ENCODE measurements at regions not wholly inside any gene's neighbourhood (a gene's known extent, or its start where the extent isn't known, plus 50 kb on each side); places are given as distances from the start of the nearest gene placed in this dataset.

DNA sequence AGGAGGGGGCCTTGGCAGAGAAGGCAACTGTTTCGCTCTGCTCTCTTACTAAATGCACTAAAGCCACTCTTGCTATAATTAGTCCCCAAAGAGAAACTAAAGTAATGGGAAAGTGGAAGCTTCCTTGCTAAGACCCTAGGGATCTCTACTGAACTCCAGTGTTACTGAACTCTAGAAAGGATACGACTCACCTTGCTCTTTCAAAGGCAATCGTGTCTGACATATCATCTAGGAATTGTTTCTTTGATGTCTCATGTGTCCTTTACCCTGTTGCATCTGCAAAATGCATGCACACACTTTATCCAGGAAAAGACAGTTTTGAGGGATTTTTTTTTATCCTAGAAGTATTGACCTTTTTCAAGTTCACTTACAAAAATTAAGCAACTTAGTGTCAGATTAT is 148.1 kb upstream of the FAM9B start:
- POLR2A ChIA-PET, result no interaction called here
- Mint-ChIP-seq H3K4me1 (no peaks in the 10 kb centered on the region), H3K36me3 (no peaks in the 10 kb centered on the region), H3K4me3 (no peak overlapping the region), H3K27ac (no peak overlapping the region), H3K9me3 (peaks cover 0 to 6% (median 0%) of the 10 kb centered on the region in 9 donors), H3K27me3 (peaks cover 0 to 4% (median 0%) of the 10 kb centered on the region in 5 donors)
- DNase-seq (no peak), ATAC-seq (no peak)

GRCh38 chrX:9183481-9183880 is 149.6 kb upstream of the FAM9B start:
- ATAC-seq, result no peak
- H3K4me1 Mint-ChIP-seq, result no peaks in the 10 kb centered on the region
- H3K4me3 Mint-ChIP-seq, result no peak overlapping the region
- DNase-seq, result no peak
- H3K27me3 Mint-ChIP-seq, result peaks cover 0 to 4% (median 0%) of the 10 kb centered on the region in 5 donors
- POLR2A ChIA-PET, result no interaction called here
- H3K9me3 Mint-ChIP-seq, result peaks cover 0 to 4% (median 0%) of the 10 kb centered on the region in 9 donors
- H3K27ac Mint-ChIP-seq, result peak overlapping the region in 1 of 10 donors; percentile 13
- H3K36me3 Mint-ChIP-seq, result no peaks in the 10 kb centered on the region

DNA sequence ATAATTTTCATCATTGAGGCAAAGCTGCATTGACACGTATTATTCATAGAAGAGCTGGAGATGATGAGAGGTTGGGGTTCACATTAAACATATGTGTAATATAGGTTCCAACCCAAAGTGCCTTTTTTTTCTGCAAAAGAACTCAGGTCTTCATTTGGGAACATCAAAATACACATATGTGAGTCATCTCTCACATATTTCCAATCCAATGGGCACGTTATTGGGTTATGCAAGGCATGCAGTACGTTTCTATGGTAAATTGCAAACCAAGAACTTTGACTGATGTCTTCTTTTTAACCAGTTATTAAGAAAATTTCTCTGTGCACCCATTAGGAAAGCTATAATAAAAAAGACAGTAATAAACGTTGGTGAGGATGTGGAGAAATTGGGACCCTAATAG is 150.3 kb upstream of the FAM9B start:
- Mint-ChIP-seq H3K27ac (no peak overlapping the region), H3K36me3 (no peaks in the 10 kb centered on the region), H3K4me3 (no peak overlapping the region), H3K9me3 (peaks cover 0 to 3% (median 0%) of the 10 kb centered on the region in 9 donors), H3K4me1 (no peaks in the 10 kb centered on the region), H3K27me3 (peaks cover 0 to 4% (median 0%) of the 10 kb centered on the region in 5 donors)
- POLR2A ChIA-PET, result no interaction called here
- DNase-seq (no peak), ATAC-seq (no peak)

- Mint-ChIP-seq H3K4me1 (no peaks in the 10 kb centered on the region), H3K36me3 (no peaks in the 10 kb centered on the region), H3K4me3 (no peak overlapping the region), H3K9me3 (peaks cover 0 to 2% (median 0%) of the 10 kb centered on the region in 9 donors), H3K27me3 (peaks cover 0 to 4% (median 0%) of the 10 kb centered on the region in 5 donors), H3K27ac (no peak overlapping the region)
- POLR2A ChIA-PET, result no interaction called here
- no peak for DNase-seq
- no peak for ATAC-seq
Measured at GRCh38 chrX:9188117-9188516, 154.2 kb upstream of the FAM9B start.

DNA sequence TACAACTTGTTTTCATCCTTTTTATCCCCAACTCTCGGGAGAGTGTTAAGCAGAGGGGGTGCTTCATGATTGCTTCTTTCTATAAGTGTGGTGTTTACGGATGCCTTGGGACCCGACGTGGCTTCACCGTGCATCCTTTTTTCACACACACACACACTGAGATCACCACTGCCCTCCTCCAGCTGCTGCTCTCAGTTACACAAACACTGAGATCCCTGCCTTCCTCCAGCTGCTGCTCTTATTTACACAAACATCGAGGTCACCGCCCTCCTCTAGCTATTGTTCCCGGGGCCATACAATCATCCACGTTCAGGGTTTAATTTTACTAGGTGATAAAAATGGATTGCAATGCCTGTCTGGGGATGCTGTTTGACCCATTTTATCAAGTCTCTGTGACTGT is 155.4 kb upstream of the FAM9B start:
- DNase-seq (no peak), ATAC-seq (no peak)
- no peak overlapping the region for H3K27ac Mint-ChIP-seq
- H3K4me3 Mint-ChIP-seq, result no peak overlapping the region
- peaks cover 0 to 4% (median 0%) of the 10 kb centered on the region in 5 donors for H3K27me3 Mint-ChIP-seq
- H3K9me3 Mint-ChIP-seq, result peaks cover 0 to 2% (median 0%) of the 10 kb centered on the region in 9 donors
- no peaks in the 10 kb centered on the region for H3K36me3 Mint-ChIP-seq
- H3K4me1 Mint-ChIP-seq, result peaks cover 0 to 1% (median 0%) of the 10 kb centered on the region in 4 donors
- POLR2A ChIA-PET, result no interaction called here

GRCh38 chrX:9191392-9191791 is 157.5 kb upstream of the FAM9B start:
- POLR2A ChIA-PET, result no interaction called here
- peaks cover 0 to under 1% (median 0%) of the 10 kb centered on the region in 5 donors for H3K27me3 Mint-ChIP-seq

GRCh38 chrX:9195199-9195880 is 161.4 kb upstream of the FAM9B start:
- ATAC-seq (peak in 1 of 2 donors; percentile 29), DNase-seq (peak in 1 of 10 donors; percentile 4)
- Mint-ChIP-seq H3K4me3 (no peak overlapping the region), H3K27me3 (no peaks in the 10 kb centered on the region), H3K4me1 (peaks cover 3 to 13% (median 7%) of the 10 kb centered on the region in 4 donors), H3K27ac (peak overlapping the region in 2 of 10 donors; percentile 39 to 69), H3K36me3 (no peaks in the 10 kb centered on the region), H3K9me3 (peaks cover 0 to 2% (median 0%) of the 10 kb centered on the region in 9 donors)
- POLR2A ChIA-PET, result no interaction called here

More at GRCh38 chrX:9191392-9191791, 157.5 kb upstream of the FAM9B start:
- ATAC-seq, result no peak
- peaks cover 3 to 13% (median 7%) of the 10 kb centered on the region in 4 donors for H3K4me1 Mint-ChIP-seq
- peaks cover 0 to 2% (median 0%) of the 10 kb centered on the region in 9 donors for H3K9me3 Mint-ChIP-seq
- no peak overlapping the region for H3K4me3 Mint-ChIP-seq
- no peaks in the 10 kb centered on the region for H3K36me3 Mint-ChIP-seq
- no peak for DNase-seq
- H3K27ac Mint-ChIP-seq, result no peak overlapping the region

- Mint-ChIP-seq H3K9me3 (peaks cover 0 to 2% (median 0%) of the 10 kb centered on the region in 9 donors), H3K4me1 (peaks cover 3 to 13% (median 7%) of the 10 kb centered on the region in 4 donors), H3K36me3 (no peaks in the 10 kb centered on the region), H3K27ac (no peak overlapping the region), H3K27me3 (no peaks in the 10 kb centered on the region), H3K4me3 (no peak overlapping the region)
- DNase-seq (no peak), ATAC-seq (no peak)
- POLR2A ChIA-PET, result no interaction called here
Measured at GRCh38 chrX:9196961-9197640, 163.2 kb upstream of the FAM9B start.

DNA sequence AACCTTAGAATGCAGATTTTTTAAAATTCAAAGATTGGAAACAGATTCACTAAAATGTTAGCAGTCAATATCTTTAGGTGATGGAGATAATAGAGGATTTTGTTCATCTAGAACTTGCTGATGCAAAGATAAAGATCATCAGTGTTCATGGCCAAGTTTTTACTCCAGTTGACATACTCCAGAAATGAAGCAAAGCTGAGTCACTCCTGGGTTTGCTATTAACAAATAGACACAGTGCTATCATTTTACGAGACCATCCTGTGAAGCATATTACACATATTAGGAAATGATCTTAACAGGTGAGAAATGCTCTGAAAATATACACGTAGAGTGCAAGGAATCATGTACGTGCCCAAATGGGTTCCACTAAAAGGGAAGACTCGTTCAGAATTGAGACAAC is 170.6 kb upstream of the FAM9B start:
- Mint-ChIP-seq H3K36me3 (no peaks in the 10 kb centered on the region), H3K4me3 (no peak overlapping the region), H3K9me3 (no peaks in the 10 kb centered on the region), H3K4me1 (peaks cover 2 to 16% (median 9%) of the 10 kb centered on the region in 4 donors), H3K27me3 (no peaks in the 10 kb centered on the region), H3K27ac (no peak overlapping the region)
- no peak for ATAC-seq
- no peak for DNase-seq
- POLR2A ChIA-PET, result no interaction called here

- ATAC-seq, result no peak
- H3K4me3 Mint-ChIP-seq, result peak overlapping the region in 2 of 10 donors; percentile 4 to 44
- DNase-seq, result peak in 1 of 10 donors; percentile 8
- H3K27me3 Mint-ChIP-seq, result no peaks in the 10 kb centered on the region
- POLR2A ChIA-PET, result no interaction called here
- H3K36me3 Mint-ChIP-seq, result no peaks in the 10 kb centered on the region
- H3K9me3 Mint-ChIP-seq, result no peaks in the 10 kb centered on the region
- peaks cover 2 to 16% (median 9%) of the 10 kb centered on the region in 4 donors for H3K4me1 Mint-ChIP-seq
- peak overlapping the region in 3 of 10 donors; percentile 9 to 66 (median 65) for H3K27ac Mint-ChIP-seq
Measured at GRCh38 chrX:9205599-9206223, 171.8 kb upstream of the FAM9B start.

DNA sequence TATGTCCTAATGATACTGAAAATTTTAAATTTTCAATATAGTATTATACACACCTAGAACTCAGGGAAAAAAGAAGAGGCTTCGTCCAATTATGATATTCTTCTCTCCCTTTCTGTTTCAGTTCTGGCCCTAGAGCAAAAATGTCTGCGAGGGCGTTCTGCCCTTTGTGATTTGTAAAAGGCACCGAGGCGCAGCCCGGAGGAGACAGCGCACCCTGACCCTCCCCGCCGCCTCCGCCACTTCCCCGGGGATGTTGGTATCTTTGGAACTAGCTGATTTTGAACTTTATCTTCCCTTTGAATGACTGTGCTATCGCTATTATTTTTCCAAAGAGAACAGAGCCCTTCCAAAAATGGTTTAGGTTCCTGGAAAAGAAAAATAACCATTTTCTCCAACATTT is 173.2 kb upstream of the FAM9B start:
- ATAC-seq (no peak), DNase-seq (no peak)
- Mint-ChIP-seq H3K4me3 (peak overlapping the region in 1 of 10 donors; percentile 45), H3K27me3 (no peaks in the 10 kb centered on the region), H3K9me3 (no peaks in the 10 kb centered on the region), H3K36me3 (no peaks in the 10 kb centered on the region), H3K27ac (no peak overlapping the region), H3K4me1 (peaks cover 2 to 16% (median 9%) of the 10 kb centered on the region in 4 donors)
- POLR2A ChIA-PET, result no interaction called here

DNA sequence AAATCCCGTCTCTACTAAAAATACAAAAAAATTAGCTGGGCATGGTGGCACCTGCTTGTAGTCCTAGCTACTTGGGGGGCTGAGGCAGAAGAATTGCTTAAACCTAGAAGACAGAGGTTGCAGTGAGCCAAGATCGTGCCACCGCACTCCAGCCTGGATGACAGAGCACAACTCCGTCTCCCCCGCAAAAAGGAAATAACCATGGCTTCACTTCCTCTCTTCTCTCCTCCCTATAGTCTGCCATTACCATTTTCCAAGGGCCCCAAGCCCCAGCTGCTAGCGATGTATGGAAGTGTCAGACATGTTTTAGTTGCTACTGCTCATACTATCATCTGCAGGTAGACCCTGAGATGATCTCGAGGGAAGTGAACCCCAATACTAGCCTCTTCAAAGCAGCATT is 177.3 kb upstream of the FAM9B start:
- ATAC-seq, result no peak

DNA sequence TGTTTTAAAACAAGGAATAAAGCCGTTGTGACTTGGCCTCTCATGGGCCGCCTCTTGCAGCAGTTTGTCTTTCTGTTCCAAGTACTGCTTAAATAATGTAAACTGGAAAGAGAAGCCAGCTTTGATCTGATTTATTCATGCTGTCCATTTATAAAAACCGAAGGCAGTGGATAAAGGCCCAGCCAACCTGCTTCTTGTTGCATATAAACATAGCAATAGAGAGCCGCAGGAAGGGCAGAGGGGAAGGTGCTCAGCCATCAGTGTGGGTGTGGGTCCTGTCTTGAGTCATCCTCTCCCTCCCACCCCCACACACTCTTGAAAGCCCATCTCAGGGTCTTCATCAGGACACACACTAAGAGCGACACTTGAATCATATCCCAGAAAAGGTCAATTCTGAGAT is 187.9 kb upstream of the FAM9B start:
- DNase-seq, result no peak
- no peak for ATAC-seq
- Mint-ChIP-seq H3K36me3 (peaks cover 0 to 4% (median 0%) of the 10 kb centered on the region in 3 donors), H3K9me3 (peaks cover 0 to 6% (median 2%) of the 10 kb centered on the region in 9 donors), H3K4me1 (no peaks in the 10 kb centered on the region), H3K27me3 (peaks cover 0 to 1% (median 0%) of the 10 kb centered on the region in 5 donors), H3K27ac (peak overlapping the region in 1 of 10 donors; percentile 19), H3K4me3 (no peak overlapping the region)
- POLR2A ChIA-PET, result no interaction called here

More for the DNA sequence above, 177.3 kb upstream of the FAM9B start:
- Mint-ChIP-seq H3K9me3 (no peaks in the 10 kb centered on the region), H3K36me3 (no peaks in the 10 kb centered on the region), H3K4me3 (no peak overlapping the region), H3K4me1 (peaks cover 0 to 6% (median 3%) of the 10 kb centered on the region in 4 donors), H3K27me3 (no peaks in the 10 kb centered on the region), H3K27ac (no peak overlapping the region)
- POLR2A ChIA-PET, result no interaction called here
- DNase-seq, result no peak
